GM12878 (cell line): ENCODE measurements at regions not wholly inside any gene's neighbourhood (a gene's known extent, or its start where the extent isn't known, plus 50 kb on each side); places are given as distances from the start of the nearest gene placed in this dataset.

Source experiments
- ATAC-seq: fragments of 200-7000 bp; cut with Tn5 transposase; 3 replicates; pipeline ENCODE4 v1.9.1; 2020; ENCODE audit warnings: mild to moderate bottlenecking, moderate library complexity
- BruUV-seq: library from RNA; stranded (reverse); fragments of 400-500 nt; replicated peaks from 2 replicates; lab custom pipeline; 2021; lab: Mats Ljungman, UMichigan
- CTCF ChIA-PET: fragments of 300-600 bp; sonication (Branson Sonifier 250); formaldehyde crosslinking; extraction: SDS; loops from one replicate; lab custom pipeline; 2021; ENCODE audit warnings: inconsistent platforms; lab: Yijun Ruan, JAX
- POLR2A ChIA-PET: fragments of 350-600 bp; formaldehyde crosslinking; extraction: SDS; loops from one replicate; lab custom pipeline; 2021; ENCODE audit warnings: inconsistent platforms; lab: Charles Lee
- RAD21 ChIA-PET: fragments of 300-600 bp; sonication (Branson Sonifier 250); formaldehyde crosslinking; loops from one replicate; lab custom pipeline; 2023; ENCODE audit warnings: antibody characterized with exemption; ENCODE audit not compliant: unreplicated experiment; lab: Charles Lee
- SMC1A ChIA-PET: fragments of 300-600 bp; sonication (Branson Sonifier 250); formaldehyde crosslinking; loops from one replicate; lab custom pipeline; 2023; ENCODE audit not compliant: unreplicated experiment, uncharacterized antibody; lab: Charles Lee
- DNase-seq: peaks from one replicate; pipeline ENCODE4 v3.0.0-alpha.2; 2011; ENCODE audit warnings: low read depth, low spot score
- FAIRE-seq: peaks from 3 replicates; lab custom pipeline; 2011; peaks lifted over from hg19 to GRCh38; lab: Jason Lieb, UNC
- H2AFZ ChIP-seq: 2 replicates; pipeline ENCODE4 v1.6.0; 2011; ENCODE audit warnings: low read depth, low read length, control low read depth; ENCODE audit not compliant: control insufficient read depth
- H3K27ac ChIP-seq: 2 replicates; pipeline ENCODE4 v1.5.1; 2011; ENCODE audit warnings: control low read depth; ENCODE audit not compliant: control insufficient read depth, insufficient read depth
- H3K27me3 ChIP-seq, 2 experiments: replicated peaks in 1 of 2; 2 replicates each; pipeline versions ENCODE4 v1.6.0 to v1.6.1; 2011; ENCODE audit warnings: low read length in 1 of 2; ENCODE audit not compliant: control insufficient read depth in 2 of 2, insufficient read depth in 2 of 2
- H3K36me3 ChIP-seq, 2 experiments: 2 replicates each; pipeline ENCODE4 v1.5.1; 2011; ENCODE audit warnings: low read length in 1 of 2; ENCODE audit not compliant: control insufficient read depth in 2 of 2, insufficient read depth in 2 of 2
- H3K4me1 ChIP-seq: 2 replicates; pipeline ENCODE4 v1.6.1; 2011; ENCODE audit warnings: mild to moderate bottlenecking, low read length, moderate library complexity, mixed read lengths; ENCODE audit not compliant: control insufficient read depth, insufficient read depth
- H3K4me2 ChIP-seq: 2 replicates; pipeline ENCODE4 v1.6.0; 2011; ENCODE audit warnings: control low read depth; ENCODE audit not compliant: control insufficient read depth, insufficient read depth
- H3K4me3 ChIP-seq: fragments of 200-600 bp; sonication (generic); 2 replicates; pipeline ENCODE4 v1.5.1; 2016
- H3K79me2 ChIP-seq: 2 replicates; pipeline ENCODE4 v1.6.0; 2011; ENCODE audit warnings: low read length; ENCODE audit not compliant: control insufficient read depth, insufficient read depth
- H3K9ac ChIP-seq: 2 replicates; pipeline ENCODE4 v1.8.0; 2011; ENCODE audit warnings: low read length, control low read depth, mixed read lengths; ENCODE audit not compliant: control insufficient read depth, insufficient read depth
- H3K9me3 ChIP-seq: replicated peaks from 3 replicates; pipeline ENCODE4 v1.5.1; 2011; ENCODE audit warnings: mild to moderate bottlenecking, low read length; ENCODE audit not compliant: control insufficient read depth, insufficient read depth
- H4K20me1 ChIP-seq: 2 replicates; pipeline ENCODE4 v1.6.0; 2011; ENCODE audit not compliant: control insufficient read depth, insufficient read depth
- BACH1 ChIP-seq: fragments of 450-650 bp; IDR thresholded peaks from 2 replicates; pipeline ENCODE4 v1.6.1; 2017; ENCODE audit warnings: mild to moderate bottlenecking, borderline replicate concordance
- DPF2 ChIP-seq: fragments of 450-650 bp; IDR thresholded peaks from 2 replicates; pipeline ENCODE4 v1.6.1; 2017; ENCODE audit warnings: mild to moderate bottlenecking
- FOXM1 ChIP-seq: IDR thresholded peaks from 2 replicates; pipeline ENCODE4 v1.6.1; 2012; ENCODE audit warnings: low read depth, mild to moderate bottlenecking, inconsistent platforms, low read length, moderate library complexity
- IRF4 ChIP-seq: IDR thresholded peaks from 2 replicates; pipeline ENCODE4 v1.6.1; 2011; ENCODE audit warnings: low read depth, low read length
- IRF5 ChIP-seq: fragments of 450-650 bp; IDR thresholded peaks from 2 replicates; pipeline ENCODE4 v1.6.1; 2017; ENCODE audit warnings: borderline replicate concordance
- MYC ChIP-seq: IDR thresholded peaks from 2 replicates; pipeline ENCODE4 v1.6.1; 2011; ENCODE audit warnings: mild to moderate bottlenecking, low read length, moderate library complexity, inconsistent platforms; ENCODE audit not compliant: insufficient read depth, insufficient replicate concordance, insufficient read length, severe bottlenecking
- POLR2AphosphoS5 ChIP-seq: IDR thresholded peaks from 2 replicates; pipeline ENCODE4 v1.6.1; 2011; ENCODE audit warnings: mild to moderate bottlenecking, low read length, inconsistent platforms
- SREBF2 ChIP-seq: IDR thresholded peaks from 2 replicates; pipeline ENCODE4 v1.6.1; 2012; ENCODE audit warnings: mild to moderate bottlenecking, low read length
- USF2 ChIP-seq: IDR thresholded peaks from 2 replicates; pipeline ENCODE4 v1.6.1; 2011; ENCODE audit warnings: low read depth, low read length, improper control_type of control experiment, borderline replicate concordance
- WGBS: methylation state at CpG from one replicate; pipeline ENCODE4 v1.1.6; 2016; ENCODE audit warnings: low lambda C conversion rate; ENCODE audit not compliant: insufficient replicate concordance, insufficient coverage; ENCODE audit errors: missing lambda C conversion rate; 5-methylcytosine and 5-hydroxymethylcytosine counted together
- in situ Hi-C: fragments of 300-500 bp; cut with MboI; formaldehyde crosslinking; loops from 9 replicates; pipeline ENCODE4 v1.14.3; 2018; ENCODE audit warnings: mixed read lengths
- intact Hi-C: fragments of 100-400 bp; cut with micrococcal nuclease; formaldehyde crosslinking; loops from one replicate; pipeline ENCODE4 v1.14.2; 2022; ENCODE audit not compliant: unreplicated experiment
- TF ChIP-seq, protein P1 (sequence below): IDR thresholded peaks from 2 replicates; pipeline ENCODE4 v1.6.1; 2012; ENCODE audit warnings: low read length, inconsistent platforms

DNA sequence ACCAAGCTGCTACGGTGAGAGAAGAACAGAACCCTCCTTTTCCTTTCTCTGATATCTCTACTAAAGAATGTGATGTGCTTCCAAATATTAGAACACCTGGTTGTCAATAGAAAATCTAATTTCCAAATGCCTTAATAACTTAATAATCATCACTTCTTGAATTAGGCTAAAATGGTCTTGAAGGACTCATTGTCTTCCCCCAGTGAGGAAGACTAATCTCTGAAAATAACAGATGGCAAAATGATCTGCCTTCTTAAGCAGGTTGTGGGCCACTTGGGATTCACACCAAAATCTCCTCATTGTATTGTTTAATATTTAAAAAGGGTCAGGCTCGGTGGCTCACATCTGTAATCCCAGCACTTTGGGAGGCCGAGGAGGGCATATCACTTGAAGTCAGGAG, 805.9 kb upstream of the AUTS2 start:
- FAIRE-seq (no peak), DNase-seq (no peak), ATAC-seq (no peak)
- no TSS peak for BruUV-seq
- Histone ChIP-seq H3K27ac (no peak overlapping the region), H3K4me3 (no peak overlapping the region), H3K36me3 (no peaks in the 10 kb centered on the region), H3K79me2 (no peaks in the 10 kb centered on the region), H3K4me1 (no peaks in the 10 kb centered on the region), H4K20me1 (no peaks in the 10 kb centered on the region), H3K27me3 (no peaks in the 10 kb centered on the region), H3K4me2 (no peak overlapping the region), H2AFZ (no peak overlapping the region), H3K9me3 (no peaks in the 10 kb centered on the region), H3K9ac (no peak overlapping the region)
- ChIA-PET POLR2A (no interaction called here), RAD21 (no interaction called here), SMC1A (no interaction called here), CTCF (no interaction called here)
- intact Hi-C loops (no loop called here), in situ Hi-C loops (no loop called here)
- TF ChIP-seq IRF5 (no peak), DPF2 (no peak), MYC (no peak), IRF4 (no peak), FOXM1 (no peak), SREBF2 (no peak), USF2 (no peak), POLR2AphosphoS5 (no peak), BACH1 (no peak)
- TF ChIP-seq, protein P1, sequence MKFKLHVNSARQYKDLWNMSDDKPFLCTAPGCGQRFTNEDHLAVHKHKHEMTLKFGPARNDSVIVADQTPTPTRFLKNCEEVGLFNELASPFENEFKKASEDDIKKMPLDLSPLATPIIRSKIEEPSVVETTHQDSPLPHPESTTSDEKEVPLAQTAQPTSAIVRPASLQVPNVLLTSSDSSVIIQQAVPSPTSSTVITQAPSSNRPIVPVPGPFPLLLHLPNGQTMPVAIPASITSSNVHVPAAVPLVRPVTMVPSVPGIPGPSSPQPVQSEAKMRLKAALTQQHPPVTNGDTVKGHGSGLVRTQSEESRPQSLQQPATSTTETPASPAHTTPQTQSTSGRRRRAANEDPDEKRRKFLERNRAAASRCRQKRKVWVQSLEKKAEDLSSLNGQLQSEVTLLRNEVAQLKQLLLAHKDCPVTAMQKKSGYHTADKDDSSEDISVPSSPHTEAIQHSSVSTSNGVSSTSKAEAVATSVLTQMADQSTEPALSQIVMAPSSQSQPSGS: no peak
- 27% methylated on average over 3 of the region's 3 CpGs for WGBS
